ENCODE measurements at regions not wholly inside any gene's neighbourhood (a gene's known extent, or its start where the extent isn't known, plus 50 kb on each side); places are given as distances from the start of the nearest gene placed in this dataset.

DNA sequence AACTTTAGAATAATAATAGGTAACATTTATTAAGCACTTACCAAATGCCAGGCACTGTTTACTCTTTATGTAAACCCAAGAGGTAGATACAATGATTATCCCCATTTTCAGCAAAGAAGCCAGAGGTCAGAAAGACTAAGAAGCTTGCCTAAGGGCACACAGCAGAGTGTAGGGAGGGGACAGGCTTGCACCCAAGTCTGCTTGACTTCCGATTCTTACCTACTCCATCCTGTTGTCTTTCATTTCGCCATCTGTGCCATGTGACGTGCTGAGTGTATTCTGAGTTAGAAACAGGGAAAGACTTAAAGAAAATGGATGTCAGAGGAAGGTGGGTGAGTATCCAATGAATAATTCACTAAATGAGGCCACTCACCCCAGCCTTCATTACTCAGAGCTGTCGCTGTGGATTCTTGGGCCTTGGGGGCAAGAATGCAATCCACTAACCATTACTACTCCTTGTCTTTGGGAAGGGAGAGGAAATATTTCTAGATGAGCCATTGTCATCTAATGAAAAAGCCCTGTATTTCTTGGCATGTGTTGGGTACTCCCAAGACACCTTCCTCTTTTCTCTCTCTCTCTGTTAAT, 76.4 kb upstream of the BCL11A start:
- no peak overlapping the region for H3K9ac ChIP-seq (ENCODE audit: low read length)
- no peaks in the 10 kb centered on the region for H3K4me1 ChIP-seq (ENCODE audit: control insufficient read depth in 1 of 2, insufficient read depth in 2 of 2, low read length in 2 of 2)
- H3K14ac ChIP-seq (ENCODE audit: low read length), result no peak overlapping the region
- no peak overlapping the region for H3K4me2 ChIP-seq (ENCODE audit: low read length)
- H2AK5ac ChIP-seq (ENCODE audit: low read length), result no peak overlapping the region
- H3K23ac ChIP-seq (ENCODE audit: low read length), result no peak overlapping the region
- H2BK5ac ChIP-seq (ENCODE audit: low read depth, low read length, poor library complexity), result no peak overlapping the region
- H3K79me1 ChIP-seq (ENCODE audit: low read length), result no peaks in the 10 kb centered on the region
- no peak overlapping the region for H4K91ac ChIP-seq (ENCODE audit: low read depth, low read length)
- H3K9me3 ChIP-seq (ENCODE audit: insufficient read depth, low read depth, low read length), result no peaks in the 10 kb centered on the region
- H3K18ac ChIP-seq (ENCODE audit: low read length), result no peak overlapping the region
- H4K8ac ChIP-seq (ENCODE audit: low read depth, low read length), result no peak overlapping the region
- H3K4me3 ChIP-seq (ENCODE audit: low read depth, low read length), result no peak overlapping the region
- H4K12ac ChIP-seq (ENCODE audit: low read depth, low read length), result no peak overlapping the region
- H2BK120ac ChIP-seq (ENCODE audit: insufficient read depth, low read length, poor library complexity), result no peak overlapping the region
- DNase-seq, result no peak
- H3K27me3 ChIP-seq (ENCODE audit: insufficient read depth, low read length), result no peaks in the 10 kb centered on the region
- no peak overlapping the region for H3K27ac ChIP-seq (ENCODE audit: low read depth, low read length)
- no peak overlapping the region for H2AFZ ChIP-seq (ENCODE audit: insufficient read depth, low read length, poor library complexity)
- no peak overlapping the region for H3K4ac ChIP-seq (ENCODE audit: low read depth, low read length)
- no peaks in the 10 kb centered on the region for H3K36me3 ChIP-seq (ENCODE audit: control insufficient read depth in 1 of 2, insufficient read depth in 2 of 2, low read length in 2 of 2)
- H3K79me2 ChIP-seq (ENCODE audit: control insufficient read depth, insufficient read depth, low read length, poor library complexity), result no peaks in the 10 kb centered on the region
- no CpG with 5 or more reads among the region's 4 CpGs for WGBS (ENCODE audit: extremely low coverage, insufficient coverage, insufficient read length)
- H2BK12ac ChIP-seq (ENCODE audit: low read length), result no peak overlapping the region

- H4K8ac ChIP-seq (ENCODE audit: low read depth, low read length), result no peak overlapping the region
- no peak overlapping the region for H3K4me2 ChIP-seq (ENCODE audit: low read length)
- H3K4ac ChIP-seq (ENCODE audit: low read depth, low read length), result no peak overlapping the region
- H3K79me2 ChIP-seq (ENCODE audit: control insufficient read depth, insufficient read depth, low read length, poor library complexity), result no peaks in the 10 kb centered on the region
- no peak overlapping the region for H3K27ac ChIP-seq (ENCODE audit: low read depth, low read length)
- H4K12ac ChIP-seq (ENCODE audit: low read depth, low read length), result no peak overlapping the region
- no peak overlapping the region for H3K14ac ChIP-seq (ENCODE audit: low read length)
- no peaks in the 10 kb centered on the region for H3K9me3 ChIP-seq (ENCODE audit: insufficient read depth, low read depth, low read length)
- no peak overlapping the region for H2BK12ac ChIP-seq (ENCODE audit: low read length)
- H3K18ac ChIP-seq (ENCODE audit: low read length), result no peak overlapping the region
- H3K23ac ChIP-seq (ENCODE audit: low read length), result no peak overlapping the region
- no peak overlapping the region for H2BK120ac ChIP-seq (ENCODE audit: insufficient read depth, low read length, poor library complexity)
- H2BK5ac ChIP-seq (ENCODE audit: low read depth, low read length, poor library complexity), result no peak overlapping the region
- no peak overlapping the region for H2AK5ac ChIP-seq (ENCODE audit: low read length)
- WGBS (ENCODE audit: extremely low coverage, insufficient coverage, insufficient read length), result no CpG with 5 or more reads among the region's 5 CpGs
- H3K36me3 ChIP-seq (ENCODE audit: control insufficient read depth in 1 of 2, insufficient read depth in 2 of 2, low read length in 2 of 2), result no peaks in the 10 kb centered on the region
- no peaks in the 10 kb centered on the region for H3K4me1 ChIP-seq (ENCODE audit: control insufficient read depth in 1 of 2, insufficient read depth in 2 of 2, low read length in 2 of 2)
- H3K9ac ChIP-seq (ENCODE audit: low read length), result no peak overlapping the region
- no peaks in the 10 kb centered on the region for H3K27me3 ChIP-seq (ENCODE audit: insufficient read depth, low read length)
- H2AFZ ChIP-seq (ENCODE audit: insufficient read depth, low read length, poor library complexity), result no peak overlapping the region
- no peak for DNase-seq
- no peak overlapping the region for H3K4me3 ChIP-seq (ENCODE audit: low read depth, low read length)
- no peaks in the 10 kb centered on the region for H3K79me1 ChIP-seq (ENCODE audit: low read length)
- H4K91ac ChIP-seq (ENCODE audit: low read depth, low read length), result no peak overlapping the region
These were observed 80.2 kb upstream of the BCL11A start for GRCh38 chr2:60633615-60634014.

DNA sequence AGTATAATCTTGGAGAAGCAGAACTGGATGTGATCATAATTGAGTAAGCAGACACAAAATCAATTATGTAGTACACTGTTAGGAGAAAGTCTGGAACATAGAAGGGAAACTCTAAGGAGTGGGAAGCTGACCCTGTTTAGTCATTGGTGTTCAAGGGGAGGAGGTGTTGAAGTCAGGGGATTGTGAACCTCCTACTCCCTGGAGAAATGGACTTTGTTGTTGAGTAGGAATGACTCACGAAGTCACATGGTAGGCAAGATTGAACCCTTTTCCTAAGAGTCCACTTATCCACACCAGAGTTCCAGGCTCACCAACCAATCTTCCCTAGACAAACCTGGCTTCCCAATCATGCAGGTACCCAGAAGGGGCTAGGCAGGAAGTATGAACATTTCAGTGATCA, 81.0 kb upstream of the BCL11A start:
- Histone ChIP-seq H3K18ac (ENCODE audit: low read length) (no peak overlapping the region), H4K91ac (ENCODE audit: low read depth, low read length) (no peak overlapping the region), H3K4me1 (ENCODE audit: control insufficient read depth in 1 of 2, insufficient read depth in 2 of 2, low read length in 2 of 2) (no peaks in the 10 kb centered on the region), H3K4me3 (ENCODE audit: low read depth, low read length) (no peak overlapping the region), H3K27me3 (ENCODE audit: insufficient read depth, low read length) (no peaks in the 10 kb centered on the region), H3K4me2 (ENCODE audit: low read length) (no peak overlapping the region), H2BK12ac (ENCODE audit: low read length) (no peak overlapping the region), H2AK5ac (ENCODE audit: low read length) (no peak overlapping the region), H2BK5ac (ENCODE audit: low read depth, low read length, poor library complexity) (no peak overlapping the region), H2AFZ (ENCODE audit: insufficient read depth, low read length, poor library complexity) (no peak overlapping the region), H3K9ac (ENCODE audit: low read length) (no peak overlapping the region), H3K23ac (ENCODE audit: low read length) (no peak overlapping the region), H3K27ac (ENCODE audit: low read depth, low read length) (no peak overlapping the region), H2BK120ac (ENCODE audit: insufficient read depth, low read length, poor library complexity) (no peak overlapping the region), H3K36me3 (ENCODE audit: control insufficient read depth in 1 of 2, insufficient read depth in 2 of 2, low read length in 2 of 2) (no peaks in the 10 kb centered on the region), H3K79me2 (ENCODE audit: control insufficient read depth, insufficient read depth, low read length, poor library complexity) (no peaks in the 10 kb centered on the region), H3K9me3 (ENCODE audit: insufficient read depth, low read depth, low read length) (no peaks in the 10 kb centered on the region), H4K12ac (ENCODE audit: low read depth, low read length) (no peak overlapping the region), H3K14ac (ENCODE audit: low read length) (no peak overlapping the region), H3K79me1 (ENCODE audit: low read length) (no peaks in the 10 kb centered on the region), H4K8ac (ENCODE audit: low read depth, low read length) (no peak overlapping the region), H3K4ac (ENCODE audit: low read depth, low read length) (no peak overlapping the region)
- no CpG with 5 or more reads among the region's 1 CpG for WGBS (ENCODE audit: extremely low coverage, insufficient coverage, insufficient read length)
- no peak for DNase-seq

GRCh38 chr2:60641811-60642788, 88.6 kb upstream of the BCL11A start:
- H2BK120ac ChIP-seq (ENCODE audit: insufficient read depth, low read length, poor library complexity), result no peak overlapping the region
- no peaks in the 10 kb centered on the region for H3K4me1 ChIP-seq (ENCODE audit: control insufficient read depth in 1 of 2, insufficient read depth in 2 of 2, low read length in 2 of 2)
- no peaks in the 10 kb centered on the region for H3K79me2 ChIP-seq (ENCODE audit: control insufficient read depth, insufficient read depth, low read length, poor library complexity)
- no peak overlapping the region for H3K9ac ChIP-seq (ENCODE audit: low read length)
- H3K23ac ChIP-seq (ENCODE audit: low read length), result no peak overlapping the region
- H3K14ac ChIP-seq (ENCODE audit: low read length), result no peak overlapping the region
- H4K12ac ChIP-seq (ENCODE audit: low read depth, low read length), result no peak overlapping the region
- no peak overlapping the region for H2BK12ac ChIP-seq (ENCODE audit: low read length)
- H3K4me2 ChIP-seq (ENCODE audit: low read length), result no peak overlapping the region
- no peak overlapping the region for H3K18ac ChIP-seq (ENCODE audit: low read length)
- H3K9me3 ChIP-seq (ENCODE audit: insufficient read depth, low read depth, low read length), result no peaks in the 10 kb centered on the region
- H3K79me1 ChIP-seq (ENCODE audit: low read length), result no peaks in the 10 kb centered on the region
- no peaks in the 10 kb centered on the region for H3K36me3 ChIP-seq (ENCODE audit: control insufficient read depth in 1 of 2, insufficient read depth in 2 of 2, low read length in 2 of 2)
- no peaks in the 10 kb centered on the region for H3K27me3 ChIP-seq (ENCODE audit: insufficient read depth, low read length)
- H2AFZ ChIP-seq (ENCODE audit: insufficient read depth, low read length, poor library complexity), result no peak overlapping the region
- H4K8ac ChIP-seq (ENCODE audit: low read depth, low read length), result no peak overlapping the region
- peak in 1 of 2 donors; percentile 70 for DNase-seq
- WGBS (ENCODE audit: extremely low coverage, insufficient coverage, insufficient read length), result no CpG with 5 or more reads among the region's 6 CpGs
- peak overlapping the region; percentile 1 for H3K4me3 ChIP-seq (ENCODE audit: low read depth, low read length)
- no peak overlapping the region for H3K27ac ChIP-seq (ENCODE audit: low read depth, low read length)
- no peak overlapping the region for H2BK5ac ChIP-seq (ENCODE audit: low read depth, low read length, poor library complexity)
- no peak overlapping the region for H4K91ac ChIP-seq (ENCODE audit: low read depth, low read length)
- H2AK5ac ChIP-seq (ENCODE audit: low read length), result no peak overlapping the region
- no peak overlapping the region for H3K4ac ChIP-seq (ENCODE audit: low read depth, low read length)
